HG02610 (cell line): ENCODE measurements at regions not wholly inside any gene's neighbourhood (a gene's known extent, or its start where the extent isn't known, plus 50 kb on each side); places are given as distances from the start of the nearest gene placed in this dataset.

Experiments
- ATAC-seq: cut with Tn5 transposase; IDR thresholded peaks from one replicate; pipeline ENCODE4 v1.9.1; 2021; ENCODE audit warnings: mild to moderate bottlenecking, moderate library complexity; ENCODE audit not compliant: unreplicated experiment

DNA sequence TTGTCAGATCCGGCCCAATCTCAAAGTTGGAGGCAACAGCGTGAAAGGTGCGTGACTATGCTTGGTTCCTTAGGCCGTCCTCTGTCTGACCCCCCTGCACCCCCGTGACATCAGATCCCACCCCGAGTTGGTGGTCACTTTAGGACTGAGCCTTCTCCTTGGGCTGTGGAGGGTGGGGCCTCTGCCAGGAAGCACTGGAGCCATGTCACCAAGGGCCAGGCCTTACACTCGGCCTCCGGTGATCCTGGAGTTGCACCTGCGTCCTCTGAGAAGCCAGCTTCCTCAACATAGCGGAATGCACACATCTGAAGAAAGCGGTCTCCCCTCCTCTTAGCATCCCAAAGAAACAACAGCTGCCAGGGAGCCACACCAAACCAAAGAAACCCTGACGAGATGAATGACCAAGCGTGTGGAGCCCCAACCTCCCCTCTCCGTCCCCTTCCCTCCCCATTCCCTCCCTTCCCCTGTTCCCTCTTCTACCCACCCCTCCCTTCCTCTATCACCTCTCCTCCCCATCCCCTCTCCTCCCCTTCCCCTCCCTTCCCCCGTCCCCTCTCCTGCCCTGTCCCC, 182.6 kb downstream of the TTLL2 start:
- no peak for ATAC-seq

DNA sequence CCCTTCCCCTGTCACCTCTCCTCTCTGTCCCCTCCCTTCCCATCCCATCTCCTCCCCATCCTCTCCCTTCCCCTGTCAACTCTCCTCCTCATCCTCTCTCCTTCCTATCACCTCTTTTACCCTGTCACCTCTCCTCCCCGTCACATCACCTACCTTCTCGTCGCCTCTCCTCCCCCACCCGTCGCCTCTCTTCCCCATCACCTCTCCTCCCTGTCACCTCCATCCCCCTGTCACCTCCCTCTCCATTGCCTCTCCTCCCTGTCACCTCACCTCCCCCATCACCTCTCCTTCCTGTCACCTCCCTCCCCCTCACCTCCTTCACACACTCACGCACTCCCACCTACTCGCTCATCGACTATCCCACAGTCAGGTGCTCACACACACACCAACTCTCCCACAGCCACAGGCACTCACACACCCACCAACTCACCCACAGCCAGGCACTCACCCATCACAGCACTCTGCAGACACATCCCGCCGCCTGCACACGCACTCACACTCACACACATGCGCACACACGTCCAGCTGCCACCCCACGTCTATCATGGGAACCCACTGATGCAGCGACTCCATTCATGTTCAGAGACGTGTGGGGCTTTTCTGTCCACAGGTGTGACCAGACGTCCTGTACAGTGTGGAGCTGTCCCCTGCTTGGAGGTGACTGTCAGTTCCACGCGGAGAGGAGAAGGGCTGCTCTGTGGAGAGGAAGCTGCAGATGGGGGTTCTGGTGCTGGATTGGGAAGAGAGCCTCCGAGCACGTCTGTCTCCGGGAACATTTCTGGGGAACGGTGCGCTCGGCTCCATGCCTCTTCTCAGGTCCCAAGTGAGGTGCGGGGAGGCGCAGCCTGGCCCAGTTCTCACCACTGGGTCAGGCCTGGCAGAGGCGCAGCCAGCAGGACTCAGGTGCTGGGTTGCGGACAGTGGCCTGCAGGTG, 184.3 kb downstream of the TTLL2 start:
- ATAC-seq: no peak

DNA sequence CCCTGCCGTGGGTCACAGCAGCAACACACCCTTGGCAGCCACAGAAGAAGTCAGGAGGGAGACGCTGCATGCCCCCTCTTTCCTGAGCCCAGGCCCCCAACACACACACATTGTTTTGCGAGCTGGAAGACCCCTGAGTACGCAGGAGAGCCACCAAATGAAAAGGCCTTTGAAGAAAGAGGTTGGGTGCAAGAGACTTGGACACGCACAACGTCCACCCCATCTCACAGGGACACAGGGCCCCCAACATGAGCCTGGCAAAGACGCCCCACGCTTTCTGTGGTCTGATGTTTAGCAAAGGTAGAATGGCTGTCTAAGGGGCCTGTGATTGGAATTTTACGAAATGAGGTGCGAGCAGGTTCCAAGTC, 185.0 kb downstream of the TTLL2 start:
- ATAC-seq: no peak

- no peak for ATAC-seq
These were observed 185.8 kb downstream of the TTLL2 start for GRCh38 chr6:167510648-167511047.

GRCh38 chr6:167512696-167513375, 187.9 kb downstream of the TTLL2 start:
- no peak for ATAC-seq

GRCh38 chr6:167513778-167514177, 188.9 kb downstream of the TTLL2 start:
- no peak for ATAC-seq

GRCh38 chr6:167514524-167514923, 189.6 kb downstream of the TTLL2 start:
- no peak for ATAC-seq

GRCh38 chr6:167515873-167516507, 191.1 kb downstream of the TTLL2 start:
- ATAC-seq: no peak

DNA sequence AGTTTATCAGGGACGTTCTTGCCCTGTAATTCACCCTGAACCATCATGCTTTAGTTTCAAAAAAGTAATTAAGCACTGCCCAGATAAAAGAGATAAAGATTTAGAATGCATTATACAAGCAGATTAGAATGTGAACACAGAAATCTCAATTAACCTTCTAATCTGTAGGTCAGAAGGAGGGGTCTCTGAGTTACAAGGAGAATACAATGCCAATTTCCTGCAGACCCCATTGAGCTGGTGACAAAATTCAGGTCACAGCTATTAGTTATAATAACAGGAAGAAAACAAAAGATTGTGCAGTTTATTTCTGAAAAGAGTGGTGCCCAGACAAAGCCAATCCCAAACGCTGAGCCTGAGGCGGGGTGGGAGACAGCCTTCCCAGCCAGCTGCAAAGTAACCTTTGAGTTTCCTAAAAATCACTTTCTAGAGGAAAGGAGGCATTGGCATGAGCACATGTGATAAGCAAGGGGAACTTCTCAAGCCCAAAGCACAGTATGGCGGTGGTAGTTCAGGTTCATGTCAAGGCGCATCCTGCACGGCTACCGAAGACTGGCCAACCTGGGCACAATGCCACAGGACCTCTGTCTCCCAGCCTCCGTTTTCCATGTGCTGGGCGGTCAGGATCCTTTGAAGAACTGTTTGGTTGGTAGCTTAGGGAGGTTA, 192.5 kb downstream of the TTLL2 start:
- no peak for ATAC-seq

- no peak for ATAC-seq
These were observed 198.5 kb downstream of the TTLL2 start for GRCh38 chr6:167523426-167523825.

- ATAC-seq: no peak
These were observed 199.6 kb downstream of the TTLL2 start for GRCh38 chr6:167524261-167525111.

GRCh38 chr6:167525774-167526173, 200.9 kb downstream of the TTLL2 start:
- ATAC-seq: no peak

- no peak for ATAC-seq
These were observed 201.8 kb downstream of the TTLL2 start for GRCh38 chr6:167526465-167527368.

- ATAC-seq: no peak
These were observed 203.4 kb downstream of the TTLL2 start for GRCh38 chr6:167528239-167528638.

- no peak for ATAC-seq
These were observed 204.1 kb downstream of the TTLL2 start for GRCh38 chr6:167528976-167529375.

- ATAC-seq: no peak
These were observed 204.8 kb downstream of the TTLL2 start for GRCh38 chr6:167529444-167530335.

- ATAC-seq: no peak
These were observed 206.1 kb downstream of the TTLL2 start for GRCh38 chr6:167530951-167531350.
